ENCODE measurements at regions not wholly inside any gene's neighbourhood (a gene's known extent, or its start where the extent isn't known, plus 50 kb on each side); places are given as distances from the start of the nearest gene placed in this dataset.

DNA sequence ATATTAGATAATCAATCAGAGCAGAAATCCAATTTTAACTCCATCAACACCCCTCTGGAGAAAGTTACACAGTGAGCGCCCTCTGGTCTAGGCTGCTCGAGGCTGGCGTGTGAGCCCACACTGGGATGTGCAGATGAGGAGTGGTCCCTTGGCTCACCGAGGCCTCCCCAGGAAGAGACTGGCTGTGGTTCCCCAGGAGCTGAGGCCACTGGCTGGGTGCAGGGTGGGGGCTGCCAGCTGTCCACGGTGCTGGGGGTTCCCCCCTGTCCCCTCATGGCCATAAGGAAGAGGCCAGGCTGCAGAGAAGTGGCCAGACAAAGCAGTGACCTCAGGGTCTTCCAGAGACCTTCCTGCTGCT, 750.7 kb downstream of the BRD1 start:
- TF ChIP-seq CTCF (IDR thresholded peaks at IDR 0.05; ENCODE audit: insufficient read depth, low read length) (no peak), POLR2AphosphoS5 (IDR thresholded peaks at IDR 0.05; ENCODE audit: low read depth) (no peak)
- TF ChIP-seq, protein P1, sequence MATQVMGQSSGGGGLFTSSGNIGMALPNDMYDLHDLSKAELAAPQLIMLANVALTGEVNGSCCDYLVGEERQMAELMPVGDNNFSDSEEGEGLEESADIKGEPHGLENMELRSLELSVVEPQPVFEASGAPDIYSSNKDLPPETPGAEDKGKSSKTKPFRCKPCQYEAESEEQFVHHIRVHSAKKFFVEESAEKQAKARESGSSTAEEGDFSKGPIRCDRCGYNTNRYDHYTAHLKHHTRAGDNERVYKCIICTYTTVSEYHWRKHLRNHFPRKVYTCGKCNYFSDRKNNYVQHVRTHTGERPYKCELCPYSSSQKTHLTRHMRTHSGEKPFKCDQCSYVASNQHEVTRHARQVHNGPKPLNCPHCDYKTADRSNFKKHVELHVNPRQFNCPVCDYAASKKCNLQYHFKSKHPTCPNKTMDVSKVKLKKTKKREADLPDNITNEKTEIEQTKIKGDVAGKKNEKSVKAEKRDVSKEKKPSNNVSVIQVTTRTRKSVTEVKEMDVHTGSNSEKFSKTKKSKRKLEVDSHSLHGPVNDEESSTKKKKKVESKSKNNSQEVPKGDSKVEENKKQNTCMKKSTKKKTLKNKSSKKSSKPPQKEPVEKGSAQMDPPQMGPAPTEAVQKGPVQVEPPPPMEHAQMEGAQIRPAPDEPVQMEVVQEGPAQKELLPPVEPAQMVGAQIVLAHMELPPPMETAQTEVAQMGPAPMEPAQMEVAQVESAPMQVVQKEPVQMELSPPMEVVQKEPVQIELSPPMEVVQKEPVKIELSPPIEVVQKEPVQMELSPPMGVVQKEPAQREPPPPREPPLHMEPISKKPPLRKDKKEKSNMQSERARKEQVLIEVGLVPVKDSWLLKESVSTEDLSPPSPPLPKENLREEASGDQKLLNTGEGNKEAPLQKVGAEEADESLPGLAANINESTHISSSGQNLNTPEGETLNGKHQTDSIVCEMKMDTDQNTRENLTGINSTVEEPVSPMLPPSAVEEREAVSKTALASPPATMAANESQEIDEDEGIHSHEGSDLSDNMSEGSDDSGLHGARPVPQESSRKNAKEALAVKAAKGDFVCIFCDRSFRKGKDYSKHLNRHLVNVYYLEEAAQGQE (IDR thresholded peaks at IDR 0.05; ENCODE audit: insufficient replicate concordance, low read depth), result no peak

All from HL-60 (cell line).